KG1 (cell line): ENCODE measurements at regions not wholly inside any gene's neighbourhood (a gene's known extent, or its start where the extent isn't known, plus 50 kb on each side); places are given as distances from the start of the nearest gene placed in this dataset.
"Not testable (repeated sequence)": the region's sequence is repeated elsewhere in the genome, so short reads cannot be mapped to it uniquely, and the experiment has no call there.

Source experiments
- DNase-seq: peaks from one replicate; lab custom pipeline; 2025; lab: John Stamatoyannopoulos, UW

DNA sequence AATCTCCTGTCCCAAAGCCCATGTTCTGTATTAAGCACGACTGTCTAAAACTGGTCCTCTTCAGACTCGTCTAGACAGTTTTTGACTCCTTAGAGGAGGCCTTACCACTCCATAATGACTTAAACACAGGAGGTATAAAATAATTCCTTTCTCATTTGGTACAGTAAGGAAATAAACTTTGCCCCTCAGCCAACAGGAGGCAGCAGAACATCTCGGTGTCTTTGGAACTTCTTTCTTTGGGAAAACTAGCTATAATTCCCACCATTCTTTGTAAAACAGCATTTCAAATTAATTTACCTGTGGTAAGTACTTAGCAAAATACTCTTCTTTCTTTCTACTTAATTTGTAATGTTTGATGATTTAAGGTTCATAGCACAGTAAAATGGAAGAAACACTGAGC is 292.7 kb upstream of the G2E3 start:
- no peak for DNase-seq

DNA sequence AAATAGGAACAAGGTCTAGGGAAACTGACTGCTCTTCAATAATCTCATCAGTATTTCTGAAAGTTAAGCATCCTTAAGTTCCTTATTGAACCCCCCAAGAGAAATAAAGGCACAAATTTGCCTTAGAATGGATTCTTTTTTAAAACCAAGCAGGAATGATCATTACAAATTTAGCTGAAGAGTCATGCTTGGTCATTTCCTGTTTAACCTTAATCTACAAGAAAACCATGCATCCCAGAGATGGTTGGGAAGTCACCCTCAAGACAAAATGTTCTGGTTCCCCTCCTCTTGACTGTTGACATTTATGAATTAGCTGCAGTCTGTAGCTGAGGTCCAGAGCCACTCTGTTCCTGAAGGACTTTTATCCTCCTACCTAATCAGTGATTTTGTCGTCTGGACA is 291.8 kb upstream of the G2E3 start:
- no peak for DNase-seq

DNA sequence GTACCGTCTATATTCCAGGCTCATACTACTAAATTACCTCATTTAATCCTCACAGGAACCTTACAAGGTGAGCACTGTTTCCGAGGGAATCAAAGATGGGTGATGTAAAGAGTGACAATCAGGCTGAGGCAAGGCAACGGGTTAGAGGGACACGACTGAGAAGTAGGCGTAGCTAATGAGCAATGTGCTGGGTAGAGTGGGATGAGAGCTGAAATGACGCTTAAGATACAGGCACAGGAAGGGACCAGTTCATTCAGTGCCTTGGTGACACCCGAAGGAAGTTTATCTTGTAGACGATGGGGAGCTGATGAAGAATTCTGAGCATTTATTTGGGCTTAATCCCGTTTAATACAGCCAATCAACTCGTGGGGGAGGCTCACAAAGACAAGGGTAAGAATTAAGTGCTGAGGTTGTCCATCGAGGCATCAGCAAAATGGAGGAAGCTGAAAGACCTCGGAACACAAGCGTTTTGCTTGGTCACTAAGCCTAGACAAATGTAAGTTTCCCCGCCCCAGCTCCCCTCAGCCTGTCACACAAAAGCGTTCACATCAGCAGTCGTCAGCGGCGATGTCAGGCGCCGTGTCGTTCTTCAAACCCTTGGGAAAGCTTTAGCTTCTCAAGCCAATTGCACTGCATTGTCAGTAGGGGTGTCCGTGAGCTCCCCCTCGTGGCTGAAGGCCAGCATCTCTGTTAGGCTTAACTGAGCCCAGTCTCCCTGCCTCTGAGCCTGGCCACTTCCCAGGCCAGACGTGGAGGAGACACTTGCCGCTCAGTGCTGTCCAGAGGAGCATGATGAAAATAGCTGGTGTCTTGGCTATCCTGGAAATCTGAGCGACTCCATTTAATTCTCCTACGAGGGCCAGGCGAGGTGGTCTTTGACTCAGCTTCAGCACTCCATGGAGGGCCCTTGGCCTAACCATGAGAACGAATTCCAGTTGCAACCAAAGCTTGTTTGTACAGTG is 288.5 kb upstream of the G2E3 start:
- DNase-seq = peak; percentile 21

DNA sequence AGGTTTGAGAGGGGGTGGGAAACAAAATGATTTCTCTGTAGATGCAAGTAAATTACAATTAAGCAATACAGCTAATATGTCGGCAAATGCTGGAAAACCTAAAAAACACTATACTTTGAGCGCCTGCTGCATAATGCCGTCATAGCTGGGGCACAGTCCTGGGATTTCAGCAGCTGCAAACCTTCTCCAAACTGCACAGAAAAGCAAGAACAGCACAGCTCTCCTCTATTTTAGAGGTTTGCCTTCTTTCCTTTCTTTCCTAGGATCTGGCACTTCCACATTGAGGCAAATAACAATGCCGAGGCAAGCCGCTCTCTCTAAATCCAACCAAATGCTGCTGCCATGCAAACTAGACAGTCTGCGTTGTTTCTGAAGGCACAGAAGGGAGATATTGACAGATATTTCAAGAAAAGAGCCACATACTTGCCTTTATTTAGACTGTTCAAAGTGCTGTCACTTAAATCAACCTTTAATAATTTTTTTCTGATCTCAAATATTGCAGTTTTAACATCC is 287.1 kb upstream of the G2E3 start:
- no peak for DNase-seq

DNA sequence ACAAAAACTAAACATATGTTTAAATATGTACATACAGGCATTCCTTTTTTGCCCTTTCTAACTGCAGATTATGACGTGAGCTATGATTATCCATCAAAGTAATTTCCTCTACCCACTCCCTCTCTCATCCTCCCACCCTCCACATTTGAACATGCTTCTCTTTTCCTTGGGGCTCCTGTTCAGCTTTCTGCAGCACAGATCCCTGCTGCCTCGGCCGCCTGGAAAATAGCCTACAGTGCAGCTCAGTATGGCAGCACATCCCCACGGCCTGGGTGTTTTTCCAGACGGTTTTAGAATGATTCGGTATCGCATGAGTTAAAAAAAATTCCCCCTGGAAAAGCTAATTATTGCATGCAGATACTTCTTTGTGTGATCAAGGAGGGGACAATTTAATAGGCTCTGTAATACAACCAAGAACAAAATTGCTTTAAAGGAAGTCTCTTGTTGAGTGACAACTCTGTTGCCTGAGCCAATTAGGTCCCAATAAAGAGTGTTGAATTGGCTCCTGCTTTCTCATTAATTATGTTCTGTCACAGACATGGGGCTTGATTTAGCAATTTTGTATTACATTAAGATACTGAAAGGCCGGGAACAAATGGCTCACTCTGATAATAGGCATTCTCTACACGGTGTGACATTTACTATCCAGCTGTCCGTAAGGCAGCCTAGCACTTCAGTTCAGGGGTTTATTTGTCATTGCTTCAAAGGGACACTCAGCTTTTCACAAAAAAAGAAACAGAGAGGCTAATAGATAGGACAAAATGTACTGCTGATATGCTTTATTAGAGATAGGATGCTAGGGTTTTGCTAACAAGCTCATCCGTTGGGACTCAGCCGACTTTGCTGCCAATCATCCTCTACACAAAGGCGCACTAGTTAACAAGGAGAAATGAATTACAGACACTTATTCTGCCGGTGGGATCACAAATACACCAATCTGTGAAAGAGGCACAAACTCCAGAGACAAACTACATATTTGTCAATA is 285.8 kb upstream of the G2E3 start:
- DNase-seq = no peak

DNA sequence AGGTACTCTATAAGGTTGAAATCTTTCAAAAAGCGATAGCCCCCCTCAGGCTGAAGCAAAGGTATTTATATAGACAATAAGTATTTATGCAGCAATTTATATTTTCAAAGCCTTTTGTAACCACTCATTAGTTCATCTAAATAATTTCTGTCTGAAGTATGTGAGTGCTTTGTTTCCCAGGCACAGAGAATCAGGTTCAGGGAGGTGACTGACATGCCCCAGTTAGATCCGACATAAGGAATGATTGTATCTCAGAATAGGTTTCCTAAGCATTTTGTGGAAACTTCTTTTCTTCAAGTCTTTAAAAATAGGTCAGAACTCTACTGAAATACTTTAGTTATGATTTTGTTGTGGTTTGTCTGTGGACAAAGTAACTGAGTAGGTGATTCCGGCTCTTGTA is 283.4 kb upstream of the G2E3 start:
- DNase-seq = no peak

DNA sequence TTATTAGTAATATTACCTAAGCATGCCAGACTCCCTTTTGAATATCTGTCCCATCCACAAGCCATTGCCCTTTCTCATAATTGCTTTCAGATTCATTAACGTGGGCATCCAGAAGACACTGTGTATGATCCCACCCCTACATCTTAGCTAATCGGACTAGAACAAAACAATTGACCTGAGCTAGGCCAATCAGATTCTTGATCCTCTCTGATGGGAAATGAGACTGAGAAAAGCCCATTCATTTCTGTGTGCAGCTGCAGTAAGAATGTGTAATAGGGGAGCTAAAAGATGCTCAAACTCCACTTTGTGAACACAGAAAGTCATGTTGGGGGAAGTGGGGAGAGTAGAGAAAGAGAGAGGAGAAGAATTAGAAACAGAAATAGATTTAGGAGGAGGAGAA is 281.7 kb upstream of the G2E3 start:
- DNase-seq = no peak

DNA sequence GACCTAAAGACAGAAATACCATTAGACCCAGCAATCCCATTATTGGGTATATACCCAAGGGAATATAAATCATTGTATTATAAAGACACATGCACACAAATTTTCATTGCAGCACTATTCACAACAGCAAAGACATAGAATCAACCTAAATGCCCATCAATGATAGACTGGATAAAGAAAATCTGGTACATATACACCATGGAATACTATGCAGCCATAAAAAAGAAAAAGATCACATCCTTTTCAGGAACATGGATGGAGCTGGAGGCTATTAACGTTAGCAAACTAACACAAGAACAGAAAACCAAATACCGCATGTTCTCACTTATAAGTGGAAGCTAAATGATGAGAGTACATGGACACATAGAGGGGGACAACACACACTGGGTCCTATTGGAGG is 280.1 kb upstream of the G2E3 start:
- not testable (repeated sequence) for DNase-seq

DNA sequence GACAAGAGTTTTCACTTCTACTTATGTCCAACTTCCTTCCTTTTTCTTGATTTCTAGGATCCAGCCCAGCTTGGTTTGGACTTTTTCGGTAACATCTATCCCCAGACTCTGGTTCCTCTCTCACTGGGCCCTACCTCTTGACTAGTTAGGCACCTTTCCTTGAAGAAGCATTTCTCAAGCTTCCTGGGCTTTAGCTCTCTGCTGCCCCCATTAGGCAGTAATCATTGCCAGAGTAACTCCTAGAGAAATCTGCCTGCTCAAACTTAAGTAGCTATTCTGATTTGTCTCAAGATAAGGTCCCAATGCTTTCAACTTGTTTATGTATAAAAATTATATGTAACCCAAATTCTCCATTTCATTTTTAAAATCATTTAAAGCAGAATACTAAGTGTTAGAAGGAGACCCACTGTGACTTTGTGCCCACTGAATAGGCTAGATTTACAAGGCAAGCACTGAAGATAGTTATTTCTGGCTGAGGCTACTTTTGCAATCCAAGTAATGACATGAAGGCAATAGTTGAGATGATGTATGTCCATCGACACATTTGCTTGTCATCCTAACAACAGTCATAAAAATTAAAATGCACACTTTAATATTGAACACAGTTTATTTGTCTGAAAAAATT is 275.0 kb upstream of the G2E3 start:
- no peak for DNase-seq

DNA sequence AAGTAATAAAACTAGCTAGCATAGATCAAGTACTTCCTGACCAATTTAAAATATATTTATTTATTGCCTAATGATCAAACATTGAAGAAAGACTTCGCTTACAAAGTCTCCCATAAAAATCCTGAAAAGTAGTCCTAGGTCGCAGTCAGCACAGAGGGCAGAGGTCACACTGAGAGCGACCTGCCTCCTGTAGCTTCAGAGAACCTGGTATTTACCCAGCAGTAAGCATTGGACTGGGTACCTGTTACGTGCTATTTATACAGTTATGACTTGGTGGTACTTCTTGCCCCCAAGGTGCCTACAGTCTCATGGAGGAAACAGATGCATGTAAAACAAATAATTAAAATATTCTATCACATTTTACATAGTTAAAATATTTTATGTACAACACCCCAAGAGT is 274.1 kb upstream of the G2E3 start:
- no peak for DNase-seq

DNA sequence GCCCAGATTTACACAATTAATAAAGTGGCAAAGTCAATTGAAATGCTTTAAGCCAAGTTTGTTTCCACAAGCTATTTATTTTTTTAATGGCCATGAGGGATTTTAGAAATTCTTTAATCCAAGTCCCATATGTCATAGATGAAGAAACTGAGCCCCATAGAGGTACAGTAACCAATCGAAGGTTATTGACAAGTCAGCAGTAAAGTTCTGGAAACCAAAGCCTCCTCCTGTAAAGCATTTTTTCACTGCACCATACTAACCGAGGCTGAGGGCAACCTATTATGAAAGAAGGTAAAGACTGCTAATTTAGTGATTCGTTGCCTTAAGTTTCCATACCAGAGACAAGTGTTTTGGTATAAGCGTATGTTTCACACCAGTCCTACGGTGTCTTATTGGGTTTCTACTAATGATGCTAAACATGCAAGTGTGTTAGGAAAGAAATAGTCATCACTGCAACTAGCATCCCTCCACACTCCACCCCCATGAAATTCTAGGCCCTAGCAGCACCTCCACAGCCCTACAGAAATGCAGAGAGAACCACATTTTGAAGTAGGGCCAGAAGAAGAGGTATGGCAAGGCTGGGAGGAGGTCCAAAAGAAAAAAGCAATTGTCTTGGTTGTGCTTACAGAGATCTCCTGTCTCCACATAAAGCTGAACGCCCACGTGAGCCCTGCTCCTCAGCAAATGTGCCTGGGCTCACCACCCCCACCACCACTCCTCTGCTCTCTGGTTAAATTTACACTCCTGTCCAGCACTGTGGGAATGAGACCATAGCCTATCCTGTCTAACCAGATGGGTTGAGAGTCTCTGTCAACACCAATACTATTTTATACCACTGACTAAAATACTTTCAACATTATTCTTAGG is 271.1 kb upstream of the G2E3 start:
- no peak for DNase-seq

DNA sequence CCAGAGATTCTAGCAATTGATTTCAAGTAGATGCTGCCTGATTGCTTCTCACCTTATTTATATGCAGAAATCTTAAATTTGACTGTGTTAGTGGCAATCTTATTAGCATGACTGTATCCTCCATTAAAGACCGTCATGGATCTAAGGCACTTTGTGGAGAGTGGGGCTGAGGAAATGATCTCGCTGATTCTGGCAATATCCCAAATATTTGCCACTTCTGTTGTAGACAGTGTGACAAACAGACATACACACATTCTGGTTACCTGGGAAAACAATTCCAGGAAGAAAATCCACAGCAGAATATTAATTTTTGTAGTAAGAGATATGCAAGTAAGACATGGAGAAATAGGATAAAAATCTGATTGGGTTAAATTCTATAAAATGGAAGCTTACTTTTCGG is 269.0 kb upstream of the G2E3 start:
- no peak for DNase-seq

DNA sequence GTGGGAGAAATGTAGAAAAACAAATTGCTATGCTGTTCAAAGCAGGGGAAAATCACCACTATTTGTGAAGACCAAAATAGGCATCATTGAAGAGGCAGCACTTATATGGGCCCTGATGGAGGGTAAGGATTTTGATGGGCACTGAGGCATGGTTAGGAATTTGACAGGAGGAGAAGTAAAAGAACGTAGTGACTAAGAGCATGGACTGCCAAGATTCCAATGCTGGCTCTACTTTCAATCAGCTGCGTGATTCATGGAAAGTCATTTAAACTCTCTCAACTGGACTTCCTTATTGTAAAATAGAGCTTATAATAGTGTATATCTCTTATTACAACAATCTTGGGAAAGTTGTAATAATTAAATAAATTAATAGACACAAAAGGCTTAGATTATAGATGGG is 267.7 kb upstream of the G2E3 start:
- DNase-seq = no peak

DNA sequence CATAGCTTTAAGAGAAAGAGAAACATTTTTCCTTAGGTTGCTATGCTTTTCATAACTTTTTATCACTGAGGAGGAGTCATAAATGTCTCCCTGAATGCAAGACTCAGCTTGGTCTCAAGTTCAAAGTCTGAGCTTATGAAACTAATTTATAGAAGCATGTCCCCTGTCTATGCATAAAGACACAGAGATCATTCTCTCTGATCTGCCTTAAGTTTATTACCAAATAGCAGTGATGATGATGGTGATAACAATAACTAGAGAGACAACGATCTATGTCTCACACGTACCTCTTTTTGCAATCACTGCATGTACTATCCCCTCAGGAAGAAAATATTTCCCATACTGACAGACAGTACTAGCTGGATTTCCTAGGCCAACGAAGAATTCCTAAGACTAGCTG is 266.4 kb upstream of the G2E3 start:
- DNase-seq = no peak

DNA sequence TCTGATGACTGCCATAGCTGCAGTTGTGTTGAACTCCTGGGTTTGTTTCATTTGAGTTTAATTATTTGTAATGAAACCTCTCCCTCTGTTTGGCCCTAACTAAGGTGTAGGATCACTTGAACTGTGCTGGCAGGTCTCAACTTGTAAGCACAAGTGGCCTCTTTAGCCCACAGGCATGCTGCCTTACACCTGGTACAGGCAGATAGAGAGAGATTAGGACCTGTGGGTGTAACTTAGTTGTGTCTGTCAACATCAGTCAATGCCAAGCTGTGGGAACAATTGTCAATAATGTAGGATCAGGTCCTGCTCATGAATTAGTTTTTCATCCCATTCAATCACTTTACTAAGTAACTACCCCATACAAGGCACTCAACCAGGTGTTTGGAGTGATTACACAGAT is 263.0 kb upstream of the G2E3 start:
- DNase-seq = no peak

DNA sequence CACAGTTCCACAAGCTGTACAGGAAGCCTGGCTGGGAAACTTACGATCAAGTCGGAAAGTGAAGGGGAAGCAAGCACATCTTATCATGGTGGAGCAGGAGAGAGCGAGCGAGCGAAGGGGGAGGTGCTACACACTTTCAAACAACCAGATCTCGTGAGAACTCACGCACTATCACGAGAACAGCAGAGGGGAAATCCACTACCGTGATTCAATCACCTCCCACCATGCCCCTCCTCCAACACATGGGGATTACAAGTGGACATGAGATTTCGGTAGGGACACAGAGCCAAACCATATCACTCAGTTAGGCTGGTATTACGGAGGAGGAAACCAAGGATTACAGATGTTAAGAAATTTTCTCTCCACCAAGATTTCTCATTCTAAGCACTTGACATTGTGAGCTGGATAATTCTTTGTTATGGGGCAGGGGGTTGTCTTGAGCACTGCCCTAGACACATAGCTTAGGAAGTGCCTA is 262.0 kb upstream of the G2E3 start:
- DNase-seq = no peak

DNA sequence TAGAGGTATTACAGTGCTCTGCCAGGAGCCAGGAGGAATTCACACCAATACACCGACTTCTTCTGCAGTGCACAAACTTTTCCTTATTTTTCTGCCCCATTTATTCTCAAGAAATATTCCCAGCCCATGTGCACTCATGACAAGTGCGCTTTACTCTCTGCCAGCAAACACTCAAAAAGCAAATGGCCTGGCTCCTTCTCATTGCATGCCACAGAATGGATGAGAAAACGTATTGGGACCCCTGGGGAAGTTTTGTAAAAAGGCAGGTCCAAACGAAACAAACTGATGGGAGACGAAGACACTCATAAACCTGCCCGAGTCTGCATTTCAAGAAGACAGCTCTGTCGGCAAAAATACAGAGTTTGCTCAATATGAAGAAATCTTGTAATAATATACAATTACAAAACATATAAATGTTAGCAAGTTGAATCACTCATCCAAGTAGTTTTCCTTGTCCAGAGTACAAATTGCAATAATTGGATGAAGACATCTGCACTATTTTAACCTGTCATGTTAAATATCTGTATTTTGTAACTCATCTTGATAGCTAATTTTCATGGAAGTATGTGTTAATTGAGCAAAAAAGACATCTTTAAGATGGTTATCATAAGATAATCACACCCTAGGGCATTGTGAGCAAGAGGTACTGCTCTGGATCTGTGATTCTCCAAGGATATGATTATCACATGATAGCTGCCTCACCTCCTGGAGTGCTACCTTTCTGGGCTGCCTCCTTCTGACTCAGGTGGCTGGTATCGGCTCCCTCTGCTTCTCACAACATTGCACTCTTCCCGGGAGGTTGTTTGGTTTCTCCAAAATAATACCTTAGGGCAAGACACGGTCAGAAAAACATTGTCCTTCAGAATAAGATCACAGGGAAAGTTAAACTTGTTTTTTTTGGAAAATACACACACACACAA is 260.8 kb upstream of the G2E3 start:
- DNase-seq = no peak

DNA sequence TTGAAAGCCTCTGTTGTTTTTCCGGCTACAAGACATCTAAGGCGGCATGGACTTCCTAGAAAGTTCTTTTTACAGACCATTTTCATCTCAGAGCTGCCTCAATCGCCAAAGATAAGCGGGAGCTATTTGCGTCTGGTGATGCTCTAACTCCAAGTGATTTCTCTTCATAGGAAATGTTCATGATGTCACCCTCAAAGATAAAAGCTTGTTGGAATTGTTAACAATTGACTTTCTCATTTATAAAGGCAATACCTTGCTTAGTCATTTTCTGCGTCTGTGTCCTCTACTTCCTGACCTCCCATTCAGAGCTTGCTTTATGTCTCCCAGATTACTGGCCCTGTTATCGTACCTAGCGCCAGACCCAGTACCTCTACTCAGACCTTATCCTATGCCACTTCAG is 259.0 kb upstream of the G2E3 start:
- no peak for DNase-seq

DNA sequence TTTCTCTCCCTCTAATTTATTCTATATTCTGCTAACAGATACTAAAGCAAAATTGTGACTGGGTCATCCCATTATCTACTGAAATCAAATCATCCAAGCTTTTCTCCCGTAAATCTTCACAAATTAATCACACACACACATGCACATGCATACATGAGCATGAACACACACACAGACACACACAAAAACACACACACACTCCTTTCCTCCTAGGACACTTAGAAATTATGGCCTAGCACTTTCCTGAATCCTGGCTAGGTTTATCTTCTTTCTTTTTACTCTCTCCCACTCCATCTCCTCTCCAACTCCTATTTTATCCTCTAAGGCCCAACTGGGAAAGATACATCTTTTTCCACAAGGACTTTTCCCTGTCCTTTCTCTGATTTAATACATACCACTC is 255.6 kb upstream of the G2E3 start:
- no peak for DNase-seq

DNA sequence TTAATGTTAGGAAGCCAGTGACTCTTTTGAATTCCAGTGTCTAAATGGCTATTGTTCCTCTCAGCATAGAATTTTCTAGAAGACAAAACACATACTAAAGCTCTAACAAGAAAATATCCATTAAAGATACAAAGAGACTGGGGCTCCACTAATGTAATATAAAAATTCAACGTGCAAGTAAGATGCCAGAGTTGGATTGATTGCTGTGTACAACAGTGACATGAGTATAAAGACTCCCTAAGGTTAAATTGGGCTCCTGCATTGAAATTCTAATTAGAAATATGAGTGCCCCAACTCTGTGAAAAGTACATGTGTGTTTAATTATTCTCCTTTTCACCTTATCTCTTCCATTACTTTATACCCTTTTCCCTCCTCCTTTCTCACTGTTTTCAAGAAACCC is 253.6 kb upstream of the G2E3 start:
- DNase-seq = no peak
